GM12873 (cell line): ENCODE measurements at regions not wholly inside any gene's neighbourhood (a gene's known extent, or its start where the extent isn't known, plus 50 kb on each side); places are given as distances from the start of the nearest gene placed in this dataset.

Source experiments
- CTCF ChIP-seq: IDR thresholded peaks from 2 replicates; pipeline ENCODE4 v1.5.1; 2012; ENCODE audit warnings: low read depth, mild to moderate bottlenecking, moderate library complexity, low read length, control low read depth; ENCODE audit not compliant: insufficient read depth; ENCODE audit errors: missing control alignments

DNA sequence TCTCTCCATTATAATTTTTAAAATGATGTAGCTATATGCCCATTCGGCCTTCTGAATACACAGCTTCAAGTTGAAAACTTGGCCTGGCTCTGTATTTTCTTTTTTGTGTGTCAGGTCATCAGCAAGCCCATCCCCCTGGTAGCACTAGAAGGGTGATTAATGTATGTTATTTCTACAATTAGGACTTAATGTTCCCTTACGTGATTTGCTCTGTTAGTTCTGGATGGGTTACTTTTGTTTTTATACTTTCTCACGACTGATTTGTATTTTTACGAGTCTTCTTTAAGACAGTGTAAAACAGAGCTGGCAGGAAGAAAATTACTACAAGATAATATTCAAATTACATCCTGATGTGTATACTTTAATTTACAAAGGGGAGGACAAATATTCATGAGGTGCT lies 88.4 kb upstream of the RGPD4 start:
- no peak for TF ChIP-seq CTCF

GRCh38 chr2:107740300-107740699 lies 86.4 kb upstream of the RGPD4 start:
- TF ChIP-seq CTCF, result no peak

DNA sequence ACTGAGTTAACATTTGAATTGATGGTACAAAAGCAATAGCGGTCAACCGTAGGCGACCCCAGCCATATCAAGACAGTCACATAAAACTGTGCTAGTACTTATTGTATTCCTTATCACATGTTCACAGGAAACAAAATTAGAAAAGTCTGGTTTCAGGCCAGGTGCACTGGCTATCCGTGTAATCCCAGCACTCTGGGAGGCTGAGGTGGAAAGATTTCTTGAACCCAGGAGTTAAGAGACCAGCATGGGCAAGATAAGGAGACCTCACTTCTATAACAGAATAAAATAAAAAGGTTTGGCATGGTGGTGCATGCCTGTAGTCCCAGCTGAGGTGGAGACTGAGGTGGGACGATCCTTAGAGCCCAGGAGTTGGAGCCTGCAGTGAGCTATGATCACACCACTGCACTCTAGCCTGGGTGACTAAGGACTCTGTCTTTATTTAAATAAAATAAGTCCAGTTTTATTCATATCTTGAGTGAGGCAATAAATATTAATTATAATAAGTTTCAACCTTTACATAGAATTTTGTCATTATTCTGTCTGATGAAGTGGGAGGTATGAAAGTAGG lies 84.1 kb upstream of the RGPD4 start:
- no peak for TF ChIP-seq CTCF

DNA sequence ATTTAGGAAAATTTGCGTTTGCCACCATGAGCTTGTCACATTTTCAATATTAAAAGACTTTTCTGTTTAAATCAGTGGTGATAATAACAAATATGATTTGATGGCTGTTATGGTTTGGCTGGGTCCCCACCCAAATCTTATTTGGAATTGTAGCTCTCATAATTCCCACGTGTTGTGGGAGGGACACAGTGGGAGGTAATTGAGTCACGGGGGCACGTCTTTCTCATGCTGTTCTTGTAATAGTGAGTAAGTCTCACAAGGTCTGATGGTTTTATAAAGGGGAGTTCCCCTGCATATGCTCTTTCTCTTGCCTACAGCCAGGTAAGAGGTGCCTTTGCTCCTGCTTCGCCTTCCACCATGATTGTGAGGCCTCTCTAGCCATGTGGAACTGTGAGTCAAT lies 83.4 kb upstream of the RGPD4 start:
- TF ChIP-seq CTCF, result no peak

DNA sequence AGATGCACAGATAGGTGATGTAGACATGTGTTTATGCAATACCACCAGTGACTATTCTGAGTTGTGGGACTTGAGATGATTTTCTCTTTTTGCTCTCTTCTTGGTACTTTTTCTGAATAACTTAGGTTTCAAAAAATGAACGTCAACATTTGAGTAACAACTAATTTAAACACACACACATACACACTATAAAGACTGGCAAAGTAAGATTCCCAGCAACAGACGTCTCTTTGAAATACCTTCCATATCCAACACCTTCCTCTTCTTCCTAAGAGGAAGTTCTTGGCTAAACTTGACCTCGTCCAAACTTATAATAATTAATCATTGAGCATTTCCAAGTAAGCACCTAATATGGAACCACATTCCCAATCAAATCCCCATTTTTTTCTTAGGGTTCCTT lies 81.6 kb upstream of the RGPD4 start:
- no peak for TF ChIP-seq CTCF

GRCh38 chr2:107747964-107748583 lies 78.6 kb upstream of the RGPD4 start:
- no peak for TF ChIP-seq CTCF

DNA sequence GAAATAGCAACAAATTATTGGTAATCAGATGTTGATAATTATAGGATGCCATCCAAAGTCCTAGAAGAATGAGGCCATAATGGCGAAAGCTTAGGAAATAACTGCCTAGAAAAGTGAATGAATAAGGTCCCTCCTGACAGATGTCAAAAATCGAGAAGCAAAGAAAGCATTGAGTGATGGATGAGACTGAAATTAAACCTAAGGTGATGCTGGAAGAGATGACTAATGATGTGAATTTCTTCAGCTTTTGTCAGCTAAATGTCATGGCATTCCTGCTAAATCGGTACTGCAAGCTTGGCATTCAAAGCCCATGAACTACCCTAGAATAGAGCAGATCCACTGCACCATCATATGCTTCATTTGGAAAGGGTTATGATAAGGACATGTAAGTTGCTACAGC lies 74.8 kb upstream of the RGPD4 start:
- no peak for TF ChIP-seq CTCF
